IMR-90 (cell line): ENCODE measurements at regions not wholly inside any gene's neighbourhood (a gene's known extent, or its start where the extent isn't known, plus 50 kb on each side); places are given as distances from the start of the nearest gene placed in this dataset.

ENCODE experiments used
- ATAC-seq: fragments of 200-7000 bp; cut with Tn5 transposase; 2 replicates; pipeline ENCODE4 v1.9.1; 2020; ENCODE audit warnings: low read depth, mild to moderate bottlenecking, moderate library complexity
- BruUV-seq: library from RNA; stranded (reverse); fragments of 400-500 nt; replicated peaks from 2 replicates; lab custom pipeline; 2021; lab: Mats Ljungman, UMichigan
- CTCF ChIA-PET: fragments of 300-600 bp; formaldehyde crosslinking; extraction: SDS; loops from one replicate; lab custom pipeline; 2021; ENCODE audit warnings: antibody characterized with exemption; lab: Yijun Ruan, JAX
- POLR2A ChIA-PET: fragments of 300-600 bp; sonication (Branson Sonifier 250); formaldehyde crosslinking; loops from one replicate; lab custom pipeline; 2022; ENCODE audit warnings: antibody characterized with exemption; ENCODE audit not compliant: unreplicated experiment; lab: Charles Lee
- DNase-seq: peaks from one replicate; pipeline ENCODE4 v3.0.0; 2013
- H2AFZ ChIP-seq: replicated peaks from 2 replicates; pipeline ENCODE3; 2013; ENCODE audit warnings: low read length, mild to moderate bottlenecking; ENCODE audit not compliant: poor library complexity
- H2AK5ac ChIP-seq: 2 replicates; pipeline ENCODE4 v1.6.1; 2013; ENCODE audit warnings: low read depth, low read length, inconsistent platforms
- H2AK9ac ChIP-seq: replicated peaks from 2 replicates; pipeline ENCODE3; 2013; ENCODE audit warnings: mild to moderate bottlenecking, low read depth, low read length, moderate library complexity; ENCODE audit not compliant: poor library complexity
- H2BK120ac ChIP-seq: 2 replicates; pipeline ENCODE4 v1.6.1; 2013; ENCODE audit warnings: low read depth, low read length, inconsistent platforms
- H2BK15ac ChIP-seq: 3 replicates; pipeline ENCODE4 v1.6.1; 2013; ENCODE audit warnings: low read depth, low read length, inconsistent platforms
- H2BK20ac ChIP-seq: 2 replicates; pipeline ENCODE4 v1.6.1; 2013; ENCODE audit warnings: low read depth, mild to moderate bottlenecking, inconsistent platforms, low read length, moderate library complexity
- H2BK5ac ChIP-seq: 2 replicates; pipeline ENCODE4 v1.6.1; 2013; ENCODE audit warnings: mild to moderate bottlenecking, low read depth, low read length, inconsistent platforms; ENCODE audit not compliant: poor library complexity, severe bottlenecking
- H3K14ac ChIP-seq: replicated peaks from 2 replicates; pipeline ENCODE4 v1.6.1; 2013; ENCODE audit warnings: low read depth, low read length, inconsistent platforms
- H3K18ac ChIP-seq: 2 replicates; pipeline ENCODE4 v1.6.1; 2013; ENCODE audit warnings: low read depth, low read length, control low read depth
- H3K23ac ChIP-seq: 2 replicates; pipeline ENCODE4 v1.6.1; 2013; ENCODE audit warnings: low read depth, low read length, inconsistent platforms
- H3K27ac ChIP-seq: 2 replicates; pipeline ENCODE4 v1.5.1; 2013; ENCODE audit warnings: mild to moderate bottlenecking, control low read depth, low read length; ENCODE audit not compliant: insufficient read depth
- H3K27me3 ChIP-seq: 2 replicates; pipeline ENCODE4 v1.6.1; 2013; ENCODE audit warnings: low read length; ENCODE audit not compliant: control insufficient read depth, insufficient read depth
- H3K36me3 ChIP-seq: 2 replicates; pipeline ENCODE4 v1.6.1; 2013; ENCODE audit warnings: low read length, mixed read lengths; ENCODE audit not compliant: control insufficient read depth, insufficient read depth
- H3K4ac ChIP-seq: 2 replicates; pipeline ENCODE4 v1.6.1; 2013; ENCODE audit warnings: low read depth, low read length, inconsistent platforms
- H3K4me1 ChIP-seq: 2 replicates; pipeline ENCODE4 v1.6.1; 2013; ENCODE audit warnings: low read length, mixed read lengths; ENCODE audit not compliant: control insufficient read depth, insufficient read depth
- H3K4me2 ChIP-seq: 2 replicates; pipeline ENCODE4 v1.6.1; 2013; ENCODE audit warnings: low read depth, mild to moderate bottlenecking, control low read depth, low read length, moderate library complexity
- H3K4me3 ChIP-seq: 2 replicates; pipeline ENCODE4 v1.5.1; 2013; ENCODE audit warnings: low read depth, mild to moderate bottlenecking, control low read depth, low read length, moderate library complexity; ENCODE audit not compliant: insufficient read depth
- H3K56ac ChIP-seq: 2 replicates; pipeline ENCODE4 v1.6.1; 2013; ENCODE audit warnings: low read length, inconsistent platforms; ENCODE audit not compliant: insufficient read depth; ENCODE audit errors: extremely low read depth
- H3K79me1 ChIP-seq, 2 experiments: 2 replicates each; pipeline ENCODE4 v1.6.1; 2013; ENCODE audit warnings: low read length in 2 of 2, inconsistent platforms in 1 of 2, low read depth in 1 of 2
- H3K9ac ChIP-seq: 2 replicates; pipeline ENCODE4 v1.6.1; 2013; ENCODE audit warnings: low read depth, low read length, control low read depth
- H3K9me1 ChIP-seq: 2 replicates; pipeline ENCODE4 v1.6.1; 2013; ENCODE audit warnings: low read length, inconsistent platforms; ENCODE audit not compliant: insufficient read depth
- H3K9me3 ChIP-seq: 2 replicates; pipeline ENCODE4 v1.6.1; 2013; ENCODE audit warnings: low read length; ENCODE audit not compliant: control insufficient read depth, insufficient read depth
- H4K20me1 ChIP-seq: 2 replicates; pipeline ENCODE4 v1.6.1; 2013; ENCODE audit warnings: low read length, inconsistent platforms; ENCODE audit not compliant: insufficient read depth
- H4K5ac ChIP-seq: 2 replicates; pipeline ENCODE4 v1.6.1; 2013; ENCODE audit warnings: mild to moderate bottlenecking, low read depth, low read length, control low read depth
- H4K8ac ChIP-seq, 2 experiments: 2 replicates each; pipeline ENCODE4 v1.6.1; 2013; ENCODE audit warnings: low read depth in 2 of 2, low read length in 2 of 2, control low read depth in 1 of 2, inconsistent platforms in 1 of 2
- H4K91ac ChIP-seq: 2 replicates; pipeline ENCODE4 v1.6.1; 2013; ENCODE audit warnings: low read depth, low read length, inconsistent platforms; ENCODE audit not compliant: insufficient read depth
- BHLHE40 ChIP-seq: fragments of 150-350 bp; IDR thresholded peaks from 2 replicates; pipeline ENCODE4 v1.6.1; 2016; ENCODE audit warnings: mild to moderate bottlenecking, low read depth, low read length
- CEBPB ChIP-seq: IDR thresholded peaks from 2 replicates; pipeline ENCODE4 v1.6.1; 2012; ENCODE audit warnings: low read depth, low read length, improper control_type of control experiment
- CHD1 ChIP-seq: IDR thresholded peaks from 2 replicates; pipeline ENCODE4 v1.6.1; 2012; ENCODE audit warnings: low read depth, low read length, improper control_type of control experiment
- CTCF ChIP-seq: conservative IDR thresholded peaks from 2 replicates; pipeline ENCODE4 v1.5.1; 2012; ENCODE audit warnings: mild to moderate bottlenecking, low read depth, low read length, improper control_type of control experiment
- ELK1 ChIP-seq: fragments of 150-350 bp; IDR thresholded peaks from 2 replicates; pipeline ENCODE4 v1.6.1; 2016; ENCODE audit warnings: low read depth, mild to moderate bottlenecking, low read length, moderate library complexity, borderline replicate concordance
- FOS ChIP-seq: fragments of 150-350 bp; IDR thresholded peaks from 2 replicates; pipeline ENCODE4 v1.6.1; 2016; ENCODE audit warnings: low read depth, low read length
- MAFK ChIP-seq: IDR thresholded peaks from 2 replicates; pipeline ENCODE4 v1.6.1; 2012; ENCODE audit warnings: low read depth, low read length, improper control_type of control experiment
- MAZ ChIP-seq: IDR thresholded peaks from 2 replicates; pipeline ENCODE4 v1.6.1; 2012; ENCODE audit warnings: low read depth, mild to moderate bottlenecking, low read length, improper control_type of control experiment, moderate library complexity, borderline replicate concordance
- MXI1 ChIP-seq: IDR thresholded peaks from 2 replicates; pipeline ENCODE4 v1.6.1; 2012; ENCODE audit warnings: low read depth, mild to moderate bottlenecking, low read length, moderate library complexity, borderline replicate concordance
- NFE2L2 ChIP-seq: fragments of 150-350 bp; IDR thresholded peaks from 2 replicates; pipeline ENCODE4 v1.6.1; 2016; ENCODE audit warnings: low read depth, mild to moderate bottlenecking, low read length
- POLR2A ChIP-seq: IDR thresholded peaks from 2 replicates; pipeline ENCODE4 v1.6.1; 2012; ENCODE audit warnings: mild to moderate bottlenecking, low read depth, low read length
- RAD21 ChIP-seq: IDR thresholded peaks from 2 replicates; pipeline ENCODE4 v1.6.1; 2012; ENCODE audit warnings: low read length, improper control_type of control experiment
- RCOR1 ChIP-seq: IDR thresholded peaks from 2 replicates; pipeline ENCODE4 v1.6.1; 2012; ENCODE audit warnings: mild to moderate bottlenecking, low read length, improper control_type of control experiment; ENCODE audit not compliant: insufficient replicate concordance
- RFX5 ChIP-seq: IDR thresholded peaks from 2 replicates; pipeline ENCODE4 v1.8.0; 2012; ENCODE audit warnings: low read depth, mild to moderate bottlenecking, low read length, moderate library complexity
- SMC3 ChIP-seq: fragments of 150-350 bp; IDR thresholded peaks from 2 replicates; pipeline ENCODE4 v1.6.1; 2016; ENCODE audit warnings: low read depth, mild to moderate bottlenecking, antibody characterized with exemption, low read length, moderate library complexity
- USF2 ChIP-seq: fragments of 150-350 bp; IDR thresholded peaks from 2 replicates; pipeline ENCODE4 v1.6.1; 2017; ENCODE audit warnings: mild to moderate bottlenecking, antibody characterized with exemption, low read length, low read depth
- WGBS, 2 experiments: methylation state at CpG; one replicate each; pipeline versions ENCODE4 v1.1.5 to v1.1.7; 2013; ENCODE audit warnings: missing lambda C conversion rate in 2 of 2; ENCODE audit not compliant: insufficient read length in 1 of 2; ENCODE audit errors: extremely low coverage in 2 of 2; 5-methylcytosine and 5-hydroxymethylcytosine counted together
- dilution Hi-C: fragments of 300-500 bp; cut with HindIII; formaldehyde crosslinking; loops from one replicate; pipeline ENCODE4 v1.14.3; 2018; ENCODE audit warnings: low sequenced_read_pairs; ENCODE audit not compliant: unreplicated experiment
- in situ Hi-C: fragments of 300-500 bp; cut with MboI; formaldehyde crosslinking; loops from 3 replicates; pipeline ENCODE4 v1.14.3; 2019; ENCODE audit warnings: low sequenced_read_pairs, inconsistent platforms, mixed read lengths
- intact Hi-C: fragments of 100-400 bp; cut with micrococcal nuclease; formaldehyde crosslinking; loops from 2 replicates; pipeline ENCODE4 v1.10.0; 2022

GRCh38 chrX:110568441-110568840 is 209.8 kb downstream of the RTL9 start:
- H4K5ac ChIP-seq, result no peak overlapping the region
- H4K8ac ChIP-seq, result no peak overlapping the region
- no peak overlapping the region for H2AK9ac ChIP-seq
- no peak overlapping the region for H3K18ac ChIP-seq
- intact Hi-C loops (no loop called here), dilution Hi-C loops (no loop called here), in situ Hi-C loops (no loop called here)
- no peak overlapping the region for H4K91ac ChIP-seq
- ChIA-PET CTCF (no interaction called here), POLR2A (no interaction called here)
- H2BK120ac ChIP-seq, result no peak overlapping the region
- no peak overlapping the region for H2AK5ac ChIP-seq
- H2AFZ ChIP-seq, result no peak overlapping the region
- no peak overlapping the region for H3K27ac ChIP-seq
- no peaks in the 10 kb centered on the region for H3K4me1 ChIP-seq
- H3K27me3 ChIP-seq, result peaks cover 2% of the 10 kb centered on the region; the same call in 1 of the 2 replicates
- no peak overlapping the region for H3K9ac ChIP-seq
- no peaks in the 10 kb centered on the region for H4K20me1 ChIP-seq
- H3K9me1 ChIP-seq, result no peaks in the 10 kb centered on the region
- TF ChIP-seq RCOR1 (no peak), CHD1 (no peak), MAFK (no peak), RAD21 (no peak), POLR2A (no peak), ELK1 (no peak), NFE2L2 (no peak), MAZ (no peak), CTCF (no peak), BHLHE40 (no peak), USF2 (no peak), RFX5 (no peak), CEBPB (no peak), MXI1 (no peak), SMC3 (no peak), FOS (no peak)
- no peak overlapping the region for H3K23ac ChIP-seq
- no peaks in the 10 kb centered on the region for H3K36me3 ChIP-seq
- no peak overlapping the region for H3K14ac ChIP-seq
- WGBS, 2 experiments, result no CpG with 5 or more reads among the region's 2 CpGs
- DNase-seq, result no peak
- H2BK20ac ChIP-seq, result no peak overlapping the region
- ATAC-seq, result no peak
- H3K4ac ChIP-seq, result no peak overlapping the region
- no peak overlapping the region for H3K4me3 ChIP-seq
- no peaks in the 10 kb centered on the region for H3K9me3 ChIP-seq
- H2BK15ac ChIP-seq, result no peak overlapping the region
- H3K56ac ChIP-seq, result no peak overlapping the region
- no peaks in the 10 kb centered on the region for H3K79me1 ChIP-seq
- H3K4me2 ChIP-seq, result no peak overlapping the region
- no peak overlapping the region for H2BK5ac ChIP-seq
- no TSS peak for BruUV-seq
